GM12878 (cell line): ENCODE measurements at regions not wholly inside any gene's neighbourhood (a gene's known extent, or its start where the extent isn't known, plus 50 kb on each side); places are given as distances from the start of the nearest gene placed in this dataset.

Source experiments
- ATAC-seq: fragments of 200-7000 bp; cut with Tn5 transposase; 3 replicates; pipeline ENCODE4 v1.9.1; 2020; ENCODE audit warnings: mild to moderate bottlenecking, moderate library complexity
- BruUV-seq: library from RNA; stranded (reverse); fragments of 400-500 nt; replicated peaks from 2 replicates; lab custom pipeline; 2021; lab: Mats Ljungman, UMichigan
- CTCF ChIA-PET: fragments of 300-600 bp; sonication (Branson Sonifier 250); formaldehyde crosslinking; extraction: SDS; loops from one replicate; lab custom pipeline; 2021; ENCODE audit warnings: inconsistent platforms; lab: Yijun Ruan, JAX
- POLR2A ChIA-PET: fragments of 350-600 bp; formaldehyde crosslinking; extraction: SDS; loops from one replicate; lab custom pipeline; 2021; ENCODE audit warnings: inconsistent platforms; lab: Charles Lee
- RAD21 ChIA-PET: fragments of 300-600 bp; sonication (Branson Sonifier 250); formaldehyde crosslinking; loops from one replicate; lab custom pipeline; 2023; ENCODE audit warnings: antibody characterized with exemption; ENCODE audit not compliant: unreplicated experiment; lab: Charles Lee
- SMC1A ChIA-PET: fragments of 300-600 bp; sonication (Branson Sonifier 250); formaldehyde crosslinking; loops from one replicate; lab custom pipeline; 2023; ENCODE audit not compliant: unreplicated experiment, uncharacterized antibody; lab: Charles Lee
- DNase-seq: peaks from one replicate; pipeline ENCODE4 v3.0.0-alpha.2; 2011; ENCODE audit warnings: low read depth, low spot score
- FAIRE-seq: peaks from 3 replicates; lab custom pipeline; 2011; peaks lifted over from hg19 to GRCh38; lab: Jason Lieb, UNC
- H2AFZ ChIP-seq: 2 replicates; pipeline ENCODE4 v1.6.0; 2011; ENCODE audit warnings: low read depth, low read length, control low read depth; ENCODE audit not compliant: control insufficient read depth
- H3K27ac ChIP-seq: 2 replicates; pipeline ENCODE4 v1.5.1; 2011; ENCODE audit warnings: control low read depth; ENCODE audit not compliant: control insufficient read depth, insufficient read depth
- H3K27me3 ChIP-seq, 2 experiments: replicated peaks in 1 of 2; 2 replicates each; pipeline versions ENCODE4 v1.6.0 to v1.6.1; 2011; ENCODE audit warnings: low read length in 1 of 2; ENCODE audit not compliant: control insufficient read depth in 2 of 2, insufficient read depth in 2 of 2
- H3K36me3 ChIP-seq, 2 experiments: 2 replicates each; pipeline ENCODE4 v1.5.1; 2011; ENCODE audit warnings: low read length in 1 of 2; ENCODE audit not compliant: control insufficient read depth in 2 of 2, insufficient read depth in 2 of 2
- H3K4me1 ChIP-seq: 2 replicates; pipeline ENCODE4 v1.6.1; 2011; ENCODE audit warnings: mild to moderate bottlenecking, low read length, moderate library complexity, mixed read lengths; ENCODE audit not compliant: control insufficient read depth, insufficient read depth
- H3K4me2 ChIP-seq: 2 replicates; pipeline ENCODE4 v1.6.0; 2011; ENCODE audit warnings: control low read depth; ENCODE audit not compliant: control insufficient read depth, insufficient read depth
- H3K4me3 ChIP-seq: fragments of 200-600 bp; sonication (generic); 2 replicates; pipeline ENCODE4 v1.5.1; 2016
- H3K79me2 ChIP-seq: 2 replicates; pipeline ENCODE4 v1.6.0; 2011; ENCODE audit warnings: low read length; ENCODE audit not compliant: control insufficient read depth, insufficient read depth
- H3K9ac ChIP-seq: 2 replicates; pipeline ENCODE4 v1.8.0; 2011; ENCODE audit warnings: low read length, control low read depth, mixed read lengths; ENCODE audit not compliant: control insufficient read depth, insufficient read depth
- H3K9me3 ChIP-seq: replicated peaks from 3 replicates; pipeline ENCODE4 v1.5.1; 2011; ENCODE audit warnings: mild to moderate bottlenecking, low read length; ENCODE audit not compliant: control insufficient read depth, insufficient read depth
- H4K20me1 ChIP-seq: 2 replicates; pipeline ENCODE4 v1.6.0; 2011; ENCODE audit not compliant: control insufficient read depth, insufficient read depth
- ATF7 ChIP-seq: fragments of 450-650 bp; IDR thresholded peaks from 2 replicates; pipeline ENCODE4 v1.6.1; 2016; ENCODE audit warnings: low read depth, mild to moderate bottlenecking
- BCLAF1 ChIP-seq: fragments of 450-650 bp; IDR thresholded peaks from 2 replicates; pipeline ENCODE4 v1.6.1; 2017; ENCODE audit warnings: antibody characterized with exemption, mild to moderate bottlenecking, moderate library complexity
- ETV6 ChIP-seq, 2 experiments: fragments of 450-650 bp in 1 of 2; IDR thresholded peaks in 1 of 2; conservative IDR thresholded peaks in 1 of 2; 2 replicates each; pipeline ENCODE4 v1.6.1; 2014; ENCODE audit warnings: antibody characterized with exemption in 1 of 2, borderline replicate concordance in 1 of 2, low read depth in 1 of 2, mild to moderate bottlenecking in 1 of 2, moderate library complexity in 1 of 2
- GABPA ChIP-seq: IDR thresholded peaks from 2 replicates; pipeline ENCODE4 v1.6.1; 2014; ENCODE audit warnings: antibody characterized with exemption, low read depth, mild to moderate bottlenecking, inconsistent platforms
- HCFC1 ChIP-seq: fragments of 150-350 bp; IDR thresholded peaks from 2 replicates; pipeline ENCODE4 v1.6.1; 2014; ENCODE audit warnings: low read length
- IKZF2 ChIP-seq, 2 experiments: fragments of 450-650 bp; IDR thresholded peaks; 2 replicates each; pipeline ENCODE4 v1.6.1; 2017; ENCODE audit warnings: mild to moderate bottlenecking in 2 of 2, moderate library complexity in 2 of 2
- JUND ChIP-seq: IDR thresholded peaks from 2 replicates; pipeline ENCODE4 v1.6.1; 2012; ENCODE audit warnings: low read depth, mild to moderate bottlenecking, low read length, improper control_type of control experiment, moderate library complexity
- MEF2B ChIP-seq: fragments of 450-650 bp; IDR thresholded peaks from 2 replicates; pipeline ENCODE4 v1.6.1; 2018; ENCODE audit warnings: mild to moderate bottlenecking, moderate library complexity; ENCODE audit not compliant: partially characterized antibody, poor library complexity, severe bottlenecking
- NFYB ChIP-seq: IDR thresholded peaks from 2 replicates; pipeline ENCODE4 v1.6.1; 2011; ENCODE audit warnings: low read depth, mild to moderate bottlenecking, low read length, improper control_type of control experiment, moderate library complexity; ENCODE audit not compliant: insufficient read depth
- SMAD1 ChIP-seq: fragments of 450-650 bp; IDR thresholded peaks from 2 replicates; pipeline ENCODE4 v1.6.1; 2018; ENCODE audit warnings: mild to moderate bottlenecking, low read depth; ENCODE audit not compliant: partially characterized antibody
- SMAD5 ChIP-seq: IDR thresholded peaks from 2 replicates; pipeline ENCODE4 v1.6.1; 2016; ENCODE audit warnings: antibody characterized with exemption, low read depth
- STAT3 ChIP-seq: IDR thresholded peaks from 2 replicates; pipeline ENCODE4 v1.6.1; 2011; ENCODE audit warnings: low read depth, low read length, improper control_type of control experiment
- WRNIP1 ChIP-seq: IDR thresholded peaks from 2 replicates; pipeline ENCODE4 v1.6.1; 2011; ENCODE audit warnings: low read depth, low read length, improper control_type of control experiment, borderline replicate concordance
- WGBS: methylation state at CpG from one replicate; pipeline ENCODE4 v1.1.6; 2016; ENCODE audit warnings: low lambda C conversion rate; ENCODE audit not compliant: insufficient replicate concordance, insufficient coverage; ENCODE audit errors: missing lambda C conversion rate; 5-methylcytosine and 5-hydroxymethylcytosine counted together
- in situ Hi-C: fragments of 300-500 bp; cut with MboI; formaldehyde crosslinking; loops from 9 replicates; pipeline ENCODE4 v1.14.3; 2018; ENCODE audit warnings: mixed read lengths
- intact Hi-C: fragments of 100-400 bp; cut with micrococcal nuclease; formaldehyde crosslinking; loops from one replicate; pipeline ENCODE4 v1.14.2; 2022; ENCODE audit not compliant: unreplicated experiment
- TF ChIP-seq, protein P1 (sequence below): IDR thresholded peaks from 2 replicates; pipeline ENCODE4 v1.6.1; 2011; ENCODE audit warnings: borderline replicate concordance, low read depth, mild to moderate bottlenecking, moderate library complexity, low read length; ENCODE audit not compliant: insufficient read depth, poor library complexity, severe bottlenecking
- TF ChIP-seq, protein P2 (sequence below): fragments of 150-350 bp; IDR thresholded peaks from 2 replicates; pipeline ENCODE4 v1.6.1; 2014; ENCODE audit warnings: mild to moderate bottlenecking, low read depth, low read length

GRCh38 chr1:157399343-157399983 is 152.9 kb downstream of the FCRL5 start (continued):
- TF ChIP-seq ATF7 (peak; percentile 47), WRNIP1 (no peak), GABPA (no peak), MEF2B (peak; percentile 23), ETV6 (conservative IDR thresholded peaks at IDR 0.05 in 1 of 2, IDR thresholded peaks at IDR 0.05 in 1 of 2; ENCODE audit: borderline replicate concordance in 1 of 2, low read depth in 1 of 2) (no peak)
- TF ChIP-seq, protein P1, sequence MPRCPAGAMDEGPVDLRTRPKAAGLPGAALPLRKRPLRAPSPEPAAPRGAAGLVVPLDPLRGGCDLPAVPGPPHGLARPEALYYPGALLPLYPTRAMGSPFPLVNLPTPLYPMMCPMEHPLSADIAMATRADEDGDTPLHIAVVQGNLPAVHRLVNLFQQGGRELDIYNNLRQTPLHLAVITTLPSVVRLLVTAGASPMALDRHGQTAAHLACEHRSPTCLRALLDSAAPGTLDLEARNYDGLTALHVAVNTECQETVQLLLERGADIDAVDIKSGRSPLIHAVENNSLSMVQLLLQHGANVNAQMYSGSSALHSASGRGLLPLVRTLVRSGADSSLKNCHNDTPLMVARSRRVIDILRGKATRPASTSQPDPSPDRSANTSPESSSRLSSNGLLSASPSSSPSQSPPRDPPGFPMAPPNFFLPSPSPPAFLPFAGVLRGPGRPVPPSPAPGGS: no peak
- TF ChIP-seq, protein P2, sequence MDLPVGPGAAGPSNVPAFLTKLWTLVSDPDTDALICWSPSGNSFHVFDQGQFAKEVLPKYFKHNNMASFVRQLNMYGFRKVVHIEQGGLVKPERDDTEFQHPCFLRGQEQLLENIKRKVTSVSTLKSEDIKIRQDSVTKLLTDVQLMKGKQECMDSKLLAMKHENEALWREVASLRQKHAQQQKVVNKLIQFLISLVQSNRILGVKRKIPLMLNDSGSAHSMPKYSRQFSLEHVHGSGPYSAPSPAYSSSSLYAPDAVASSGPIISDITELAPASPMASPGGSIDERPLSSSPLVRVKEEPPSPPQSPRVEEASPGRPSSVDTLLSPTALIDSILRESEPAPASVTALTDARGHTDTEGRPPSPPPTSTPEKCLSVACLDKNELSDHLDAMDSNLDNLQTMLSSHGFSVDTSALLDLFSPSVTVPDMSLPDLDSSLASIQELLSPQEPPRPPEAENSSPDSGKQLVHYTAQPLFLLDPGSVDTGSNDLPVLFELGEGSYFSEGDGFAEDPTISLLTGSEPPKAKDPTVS: no peak

GRCh38 chr1:157390651-157391050 is 161.7 kb downstream of the FCRL5 start:
- in situ Hi-C loops (no loop called here), intact Hi-C loops (no loop called here)
- no peak for DNase-seq
- Histone ChIP-seq H3K4me1 (no peaks in the 10 kb centered on the region), H3K36me3 (no peaks in the 10 kb centered on the region), H3K4me3 (no peak overlapping the region), H2AFZ (no peak overlapping the region), H3K79me2 (no peaks in the 10 kb centered on the region), H3K9ac (no peak overlapping the region), H3K27me3 (peaks cover 0 to 7% of the 10 kb centered on the region in 2 experiments; a peak in 2 of 4 replicates), H4K20me1 (no peaks in the 10 kb centered on the region; the same call in 1 of the 2 replicates), H3K9me3 (no peaks in the 10 kb centered on the region; the same call in 2 of the 3 replicates), H3K27ac (no peak overlapping the region), H3K4me2 (no peak overlapping the region)
- WGBS: 52% methylated on average over 6 of the region's 6 CpGs
- ChIA-PET POLR2A (no interaction called here), CTCF (interaction anchor here (1.1 to 1.7 kb wide), 4 partner anchors 9 to 189 kb away, joined by 3 to 5 read pairs (median 3); no protein-coding TSS in a partner anchor), SMC1A (interaction anchor here (0.7 to 2.9 kb wide), 2 partner anchors 10 to 768 kb away, joined by 3 to 9 read pairs; no protein-coding TSS in a partner anchor), RAD21 (no interaction called here)
- no TSS peak for BruUV-seq
- ATAC-seq: no peak
- FAIRE-seq: no peak
- TF ChIP-seq SMAD1 (no peak), HCFC1 (no peak), SMAD5 (no peak), BCLAF1 (no peak), NFYB (no peak), JUND (no peak), IKZF2 (IDR thresholded peaks at IDR 0.05) (no peak), STAT3 (no peak)
